ENCODE measurements at regions not wholly inside any gene's neighbourhood (a gene's known extent, or its start where the extent isn't known, plus 50 kb on each side); places are given as distances from the start of the nearest gene placed in this dataset.

DNA sequence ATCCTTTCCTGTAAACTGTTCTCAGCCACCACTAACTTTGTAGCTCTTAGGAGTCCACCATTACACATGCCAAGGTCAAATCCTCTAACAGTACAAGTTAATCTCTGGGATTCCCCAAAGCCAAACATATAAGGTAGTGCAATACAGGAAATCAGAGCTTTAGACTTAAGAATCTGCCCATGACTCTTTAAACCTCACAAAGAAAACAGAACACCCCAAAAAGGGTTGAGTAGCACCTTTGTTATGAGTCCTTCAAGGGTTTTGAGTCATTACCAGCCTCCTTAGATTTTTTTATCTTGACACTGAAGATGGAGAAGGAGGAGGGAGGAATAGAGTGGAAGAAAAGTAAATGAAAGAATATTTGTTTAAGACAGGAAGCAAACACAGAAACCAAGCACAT lies 243.9 kb upstream of the SPANXN1 start:
- H3K27ac ChIP-seq (ENCODE audit: insufficient read depth, low read length), result no peak overlapping the region
- no peak overlapping the region for H2AK5ac ChIP-seq (ENCODE audit: low read depth, low read length)
- TF ChIP-seq MAFK (IDR thresholded peaks at IDR 0.05; ENCODE audit: low read depth, low read length) (no peak), BHLHE40 (IDR thresholded peaks at IDR 0.05; ENCODE audit: low read depth, low read length) (no peak), SMC3 (IDR thresholded peaks at IDR 0.05; ENCODE audit: low read depth, low read length) (no peak), FOS (IDR thresholded peaks at IDR 0.05; ENCODE audit: low read depth, low read length) (no peak)
- TF ChIP-seq, protein P1, sequence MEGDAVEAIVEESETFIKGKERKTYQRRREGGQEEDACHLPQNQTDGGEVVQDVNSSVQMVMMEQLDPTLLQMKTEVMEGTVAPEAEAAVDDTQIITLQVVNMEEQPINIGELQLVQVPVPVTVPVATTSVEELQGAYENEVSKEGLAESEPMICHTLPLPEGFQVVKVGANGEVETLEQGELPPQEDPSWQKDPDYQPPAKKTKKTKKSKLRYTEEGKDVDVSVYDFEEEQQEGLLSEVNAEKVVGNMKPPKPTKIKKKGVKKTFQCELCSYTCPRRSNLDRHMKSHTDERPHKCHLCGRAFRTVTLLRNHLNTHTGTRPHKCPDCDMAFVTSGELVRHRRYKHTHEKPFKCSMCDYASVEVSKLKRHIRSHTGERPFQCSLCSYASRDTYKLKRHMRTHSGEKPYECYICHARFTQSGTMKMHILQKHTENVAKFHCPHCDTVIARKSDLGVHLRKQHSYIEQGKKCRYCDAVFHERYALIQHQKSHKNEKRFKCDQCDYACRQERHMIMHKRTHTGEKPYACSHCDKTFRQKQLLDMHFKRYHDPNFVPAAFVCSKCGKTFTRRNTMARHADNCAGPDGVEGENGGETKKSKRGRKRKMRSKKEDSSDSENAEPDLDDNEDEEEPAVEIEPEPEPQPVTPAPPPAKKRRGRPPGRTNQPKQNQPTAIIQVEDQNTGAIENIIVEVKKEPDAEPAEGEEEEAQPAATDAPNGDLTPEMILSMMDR (conservative IDR thresholded peaks at IDR 0.05; ENCODE audit: low read depth, low read length), result no peak
- peaks cover 2% of the 10 kb centered on the region; the same call in 1 of the 2 replicates for H3K9me3 ChIP-seq (ENCODE audit: control insufficient read depth, insufficient read depth, low read length)
- no peak overlapping the region for H3K4me3 ChIP-seq (ENCODE audit: insufficient read depth, low read depth, low read length)
- no peaks in the 10 kb centered on the region for H3K79me1 ChIP-seq (ENCODE audit: low read depth in 1 of 2, low read length in 2 of 2)
- DNase-seq (no peak), ATAC-seq (ENCODE audit: low read depth) (no peak)
- no peaks in the 10 kb centered on the region for H3K27me3 ChIP-seq (ENCODE audit: control insufficient read depth, insufficient read depth, low read length)
- H2BK15ac ChIP-seq (ENCODE audit: low read depth, low read length), result no peak overlapping the region
- no peak overlapping the region for H4K91ac ChIP-seq (ENCODE audit: insufficient read depth, low read depth, low read length)
- in situ Hi-C loops (cut with MboI; ENCODE audit: low sequenced_read_pairs) (no loop called here), dilution Hi-C loops (cut with HindIII; ENCODE audit: low sequenced_read_pairs, unreplicated experiment) (no loop called here), intact Hi-C loops (cut with micrococcal nuclease) (no loop called here)
- H3K14ac ChIP-seq (replicated peaks; ENCODE audit: low read depth, low read length), result no peak overlapping the region
- H2BK120ac ChIP-seq (ENCODE audit: low read depth, low read length), result no peak overlapping the region
- H3K36me3 ChIP-seq (ENCODE audit: control insufficient read depth, insufficient read depth, low read length), result no peaks in the 10 kb centered on the region
- no peak overlapping the region for H2BK5ac ChIP-seq (ENCODE audit: low read depth, low read length, poor library complexity, severe bottlenecking)
- no peak overlapping the region for H3K9ac ChIP-seq (ENCODE audit: low read depth, low read length)
- no peaks in the 10 kb centered on the region for H3K4me1 ChIP-seq (ENCODE audit: control insufficient read depth, insufficient read depth, low read length)
- H2BK20ac ChIP-seq (ENCODE audit: low read depth, low read length), result no peak overlapping the region
- H3K4ac ChIP-seq (ENCODE audit: low read depth, low read length), result no peak overlapping the region
- no peak overlapping the region for H4K8ac ChIP-seq (ENCODE audit: low read depth in 2 of 2, low read length in 2 of 2)
- no peak overlapping the region for H2AFZ ChIP-seq (replicated peaks; ENCODE audit: low read length, poor library complexity)
- BruUV-seq (replicated peaks), result no TSS peak
- no peaks in the 10 kb centered on the region for H3K9me1 ChIP-seq (ENCODE audit: insufficient read depth, low read length)
- no peak overlapping the region for H3K23ac ChIP-seq (ENCODE audit: low read depth, low read length)
- H4K5ac ChIP-seq (ENCODE audit: low read depth, low read length), result no peak overlapping the region
- no peak overlapping the region for H2AK9ac ChIP-seq (replicated peaks; ENCODE audit: low read depth, low read length, poor library complexity)
- H4K20me1 ChIP-seq (ENCODE audit: insufficient read depth, low read length), result no peaks in the 10 kb centered on the region
- H3K56ac ChIP-seq (ENCODE audit: extremely low read depth, insufficient read depth, low read length), result no peak overlapping the region
- POLR2A ChIA-PET (ENCODE audit: unreplicated experiment), result no interaction called here
- H3K18ac ChIP-seq (ENCODE audit: low read depth, low read length), result no peak overlapping the region
- CTCF ChIA-PET, result no interaction called here
- H3K4me2 ChIP-seq (ENCODE audit: low read depth, low read length), result no peak overlapping the region

Data from IMR-90 (cell line).